ENCODE measurements at regions not wholly inside any gene's neighbourhood (a gene's known extent, or its start where the extent isn't known, plus 50 kb on each side); places are given as distances from the start of the nearest gene placed in this dataset.
"Not testable (repeated sequence)": the region's sequence is repeated elsewhere in the genome, so short reads cannot be mapped to it uniquely, and the experiment has no call there.

GRCh38 chr6:16933532-16933931 is 168.3 kb upstream of the STMND1 start:
- intact Hi-C loops (cut with DNase I; ENCODE audit: low total_unique reads) = no loop called here
- H3K9me3 ChIP-seq = no peaks in the 10 kb centered on the region
- no peak for DNase-seq

DNA sequence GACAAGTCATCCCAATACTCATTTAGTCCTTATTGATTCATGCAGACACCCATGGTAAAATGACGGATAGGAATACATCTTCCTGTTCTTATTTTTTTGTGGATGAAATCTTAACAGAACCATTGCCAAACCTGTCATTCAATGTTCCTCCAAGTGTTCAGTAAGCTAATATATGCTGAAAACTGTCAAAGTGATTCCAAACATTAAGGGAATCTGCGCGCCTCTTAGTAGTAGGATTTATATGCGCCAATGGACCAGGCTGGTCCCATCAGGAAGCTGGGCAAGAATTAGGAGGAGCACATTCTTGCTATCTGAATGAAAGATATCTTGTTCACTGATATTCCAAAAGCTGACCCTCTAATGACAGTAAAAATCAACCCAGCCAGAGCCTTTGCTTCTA is 168.9 kb upstream of the STMND1 start:
- Histone ChIP-seq H3K27ac (no peak overlapping the region), H3K9me3 (no peaks in the 10 kb centered on the region), H3K4me3 (no peak overlapping the region), H3K36me3 (no peaks in the 10 kb centered on the region), H3K4me1 (no peaks in the 10 kb centered on the region), H3K27me3 (no peaks in the 10 kb centered on the region)
- intact Hi-C loops (cut with DNase I; ENCODE audit: low total_unique reads) = no loop called here
- DNase-seq = no peak
- TF ChIP-seq, protein P1, sequence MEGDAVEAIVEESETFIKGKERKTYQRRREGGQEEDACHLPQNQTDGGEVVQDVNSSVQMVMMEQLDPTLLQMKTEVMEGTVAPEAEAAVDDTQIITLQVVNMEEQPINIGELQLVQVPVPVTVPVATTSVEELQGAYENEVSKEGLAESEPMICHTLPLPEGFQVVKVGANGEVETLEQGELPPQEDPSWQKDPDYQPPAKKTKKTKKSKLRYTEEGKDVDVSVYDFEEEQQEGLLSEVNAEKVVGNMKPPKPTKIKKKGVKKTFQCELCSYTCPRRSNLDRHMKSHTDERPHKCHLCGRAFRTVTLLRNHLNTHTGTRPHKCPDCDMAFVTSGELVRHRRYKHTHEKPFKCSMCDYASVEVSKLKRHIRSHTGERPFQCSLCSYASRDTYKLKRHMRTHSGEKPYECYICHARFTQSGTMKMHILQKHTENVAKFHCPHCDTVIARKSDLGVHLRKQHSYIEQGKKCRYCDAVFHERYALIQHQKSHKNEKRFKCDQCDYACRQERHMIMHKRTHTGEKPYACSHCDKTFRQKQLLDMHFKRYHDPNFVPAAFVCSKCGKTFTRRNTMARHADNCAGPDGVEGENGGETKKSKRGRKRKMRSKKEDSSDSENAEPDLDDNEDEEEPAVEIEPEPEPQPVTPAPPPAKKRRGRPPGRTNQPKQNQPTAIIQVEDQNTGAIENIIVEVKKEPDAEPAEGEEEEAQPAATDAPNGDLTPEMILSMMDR (IDR thresholded peaks at IDR 0.05) = no peak

More at GRCh38 chr6:16933532-16933931, 168.3 kb upstream of the STMND1 start:
- H3K27ac ChIP-seq = no peak overlapping the region
- TF ChIP-seq, protein P1 (IDR thresholded peaks at IDR 0.05) = no peak
- H3K4me1 ChIP-seq = no peaks in the 10 kb centered on the region
- no peak overlapping the region for H3K4me3 ChIP-seq
- H3K27me3 ChIP-seq = no peaks in the 10 kb centered on the region
- H3K36me3 ChIP-seq = no peaks in the 10 kb centered on the region

GRCh38 chr6:16931079-16931478 is 169.8 kb upstream of the ATXN1 start:
- H3K9me3 ChIP-seq; H3K4me1 ChIP-seq; DNase-seq; H3K27ac ChIP-seq; H3K36me3 ChIP-seq; intact Hi-C loops (cut with DNase I; ENCODE audit: low total_unique reads); H3K4me3 ChIP-seq; H3K27me3 ChIP-seq: not testable (repeated sequence)

DNA sequence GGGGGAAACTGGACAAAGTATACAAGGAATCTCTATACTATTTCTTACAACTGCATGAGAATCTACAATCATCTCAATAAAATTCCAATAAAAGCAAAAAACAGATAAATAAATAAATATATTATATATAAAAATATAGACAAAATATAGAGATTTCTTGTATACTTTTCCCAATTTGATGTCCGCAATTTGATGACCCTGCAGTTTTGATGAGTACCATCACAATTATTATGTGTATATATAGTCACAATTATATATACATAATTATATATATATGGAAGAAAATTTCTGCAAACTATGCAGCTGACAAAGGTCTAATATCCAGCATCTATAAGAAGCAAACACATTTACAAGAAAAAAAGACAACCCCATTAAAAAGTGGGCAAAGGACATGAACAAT is 169.2 kb upstream of the ATXN1 start:
- intact Hi-C loops (cut with DNase I; ENCODE audit: low total_unique reads) = no loop called here

DNA sequence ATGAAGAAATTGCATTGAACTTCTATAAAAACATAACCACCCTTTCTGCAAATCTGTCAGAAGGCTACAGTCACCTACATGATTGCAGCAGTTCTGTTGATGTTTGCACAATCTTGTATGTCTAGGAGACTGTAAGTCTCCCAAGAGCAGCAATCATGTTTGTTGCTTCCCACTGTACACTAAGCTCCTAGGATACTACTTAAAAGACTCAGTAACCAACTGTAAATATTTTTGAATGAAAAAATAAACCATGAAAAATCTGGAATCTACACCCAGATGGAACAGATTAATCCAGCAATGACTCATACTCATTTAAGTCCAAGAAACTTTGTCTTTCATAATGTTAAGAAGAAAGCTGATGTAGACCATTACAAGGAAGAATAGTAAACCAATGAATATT is 168.5 kb upstream of the ATXN1 start:
- Histone ChIP-seq H3K27me3 (no peaks in the 10 kb centered on the region), H3K27ac (no peak overlapping the region), H3K4me3 (no peak overlapping the region), H3K36me3 (no peaks in the 10 kb centered on the region), H3K4me1 (no peaks in the 10 kb centered on the region), H3K9me3 (no peaks in the 10 kb centered on the region)
- intact Hi-C loops (cut with DNase I; ENCODE audit: low total_unique reads) = no loop called here
- TF ChIP-seq, protein P1 (IDR thresholded peaks at IDR 0.05) = no peak
- no peak for DNase-seq

More for the DNA sequence above, 169.2 kb upstream of the ATXN1 start:
- DNase-seq = no peak
- no peak overlapping the region for H3K27ac ChIP-seq
- no peak overlapping the region for H3K4me3 ChIP-seq
- no peaks in the 10 kb centered on the region for H3K4me1 ChIP-seq
- TF ChIP-seq, protein P1 (IDR thresholded peaks at IDR 0.05) = no peak
- no peaks in the 10 kb centered on the region for H3K9me3 ChIP-seq
- no peaks in the 10 kb centered on the region for H3K27me3 ChIP-seq
- no peaks in the 10 kb centered on the region for H3K36me3 ChIP-seq

DNA sequence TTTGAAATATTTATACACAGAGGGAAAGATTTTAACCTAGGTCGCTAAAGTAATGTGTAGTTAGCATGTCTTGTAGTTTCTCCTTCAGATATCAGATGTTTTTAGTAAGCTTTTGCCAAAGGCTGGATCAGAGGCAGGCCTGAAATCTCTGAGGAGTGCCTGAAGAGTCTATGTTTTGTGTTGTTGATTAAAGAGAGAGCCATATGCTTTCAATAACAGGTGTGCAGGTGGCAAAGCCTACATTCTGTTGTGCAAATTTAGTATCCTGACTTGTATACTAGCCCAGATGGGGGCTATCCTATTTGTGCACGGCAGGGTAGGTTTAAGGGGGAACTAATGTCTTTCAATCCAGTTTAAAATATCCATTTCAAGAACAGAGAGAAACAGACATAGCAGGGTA is 167.1 kb upstream of the ATXN1 start:
- no peaks in the 10 kb centered on the region for H3K27me3 ChIP-seq
- no peaks in the 10 kb centered on the region for H3K36me3 ChIP-seq
- TF ChIP-seq, protein P1 (IDR thresholded peaks at IDR 0.05) = no peak
- H3K4me1 ChIP-seq = no peaks in the 10 kb centered on the region
- no peaks in the 10 kb centered on the region for H3K9me3 ChIP-seq
- H3K4me3 ChIP-seq = no peak overlapping the region
- H3K27ac ChIP-seq = no peak overlapping the region
- DNase-seq = no peak
- intact Hi-C loops (cut with DNase I; ENCODE audit: low total_unique reads) = no loop called here
